ENCODE measurements at regions not wholly inside any gene's neighbourhood (a gene's known extent, or its start where the extent isn't known, plus 50 kb on each side); places are given as distances from the start of the nearest gene placed in this dataset.

- H3K4me3 ChIP-seq (ENCODE audit: low read depth, low read length), result no peak overlapping the region
- TF ChIP-seq CTCF (IDR thresholded peaks at IDR 0.05; ENCODE audit: low read depth, low read length), result no peak
Measured at GRCh38 chr12:66862356-66862985, 183.6 kb upstream of the GRIP1 start.

- no peak for TF ChIP-seq CTCF (IDR thresholded peaks at IDR 0.05; ENCODE audit: low read depth, low read length)
Measured at GRCh38 chr12:66863276-66863675, 184.4 kb upstream of the GRIP1 start.

GRCh38 chr12:66877925-66878324, 199.0 kb upstream of the GRIP1 start:
- no peak for TF ChIP-seq CTCF (IDR thresholded peaks at IDR 0.05; ENCODE audit: low read depth, low read length)
- H3K4me3 ChIP-seq (ENCODE audit: low read depth, low read length), result no peak overlapping the region

More at GRCh38 chr12:66863276-66863675, 184.4 kb upstream of the GRIP1 start:
- no peak overlapping the region for H3K4me3 ChIP-seq (ENCODE audit: low read depth, low read length)

GRCh38 chr12:66879409-66879808, 200.5 kb upstream of the GRIP1 start:
- H3K4me3 ChIP-seq (ENCODE audit: low read depth, low read length), result no peak overlapping the region
- no peak for TF ChIP-seq CTCF (IDR thresholded peaks at IDR 0.05; ENCODE audit: low read depth, low read length)

- H3K4me3 ChIP-seq (ENCODE audit: low read depth, low read length), result no peak overlapping the region
- TF ChIP-seq CTCF (IDR thresholded peaks at IDR 0.05; ENCODE audit: low read depth, low read length), result no peak
Measured at GRCh38 chr12:66881386-66881785, 202.5 kb upstream of the GRIP1 start.

GRCh38 chr12:66884091-66884490, 205.2 kb upstream of the GRIP1 start:
- no peak for TF ChIP-seq CTCF (IDR thresholded peaks at IDR 0.05; ENCODE audit: low read depth, low read length)
- no peak overlapping the region for H3K4me3 ChIP-seq (ENCODE audit: low read depth, low read length)

- no peak overlapping the region for H3K4me3 ChIP-seq (ENCODE audit: low read depth, low read length)
- TF ChIP-seq CTCF (IDR thresholded peaks at IDR 0.05; ENCODE audit: low read depth, low read length), result no peak
Measured at GRCh38 chr12:66885115-66885875, 206.4 kb upstream of the GRIP1 start.
